HUES48 (cell line): ENCODE measurements at regions not wholly inside any gene's neighbourhood (a gene's known extent, or its start where the extent isn't known, plus 50 kb on each side); places are given as distances from the start of the nearest gene placed in this dataset.
A peak's percentile ranks its signal among the peaks of the same experiment; 100 is the strongest.
"Not testable (repeated sequence)": the region's sequence is repeated elsewhere in the genome, so short reads cannot be mapped to it uniquely, and the experiment has no call there.

ENCODE experiments used
- H3K27ac ChIP-seq: one replicate; pipeline ENCODE4 v1.7.0; 2013; ENCODE audit warnings: low read depth, low read length, inconsistent platforms
- H3K27me3 ChIP-seq: 2 replicates; pipeline ENCODE4 v1.6.1; 2013; ENCODE audit warnings: mild to moderate bottlenecking, low read length; ENCODE audit not compliant: control insufficient read depth, insufficient read depth
- H3K36me3 ChIP-seq: 2 replicates; pipeline ENCODE4 v1.6.1; 2013; ENCODE audit warnings: low read length; ENCODE audit not compliant: control insufficient read depth, insufficient read depth
- H3K4me1 ChIP-seq: 2 replicates; pipeline ENCODE4 v1.6.1; 2013; ENCODE audit warnings: mild to moderate bottlenecking, low read length; ENCODE audit not compliant: control insufficient read depth, insufficient read depth
- H3K4me3 ChIP-seq: 2 replicates; pipeline ENCODE4 v1.5.1; 2013; ENCODE audit warnings: mild to moderate bottlenecking, low read depth, low read length
- H3K9ac ChIP-seq: 2 replicates; pipeline ENCODE4 v1.6.1; 2013; ENCODE audit warnings: mild to moderate bottlenecking, low read depth, low read length, moderate library complexity
- H3K9me3 ChIP-seq: 2 replicates; pipeline ENCODE4 v1.6.1; 2013; ENCODE audit warnings: low read length; ENCODE audit not compliant: control insufficient read depth, insufficient read depth

- Histone ChIP-seq H3K4me1 (peaks cover 10% of the 10 kb centered on the region; the same call in 1 of the 2 replicates), H3K36me3 (no peaks in the 10 kb centered on the region), H3K9ac (no peak overlapping the region), H3K9me3 (no peaks in the 10 kb centered on the region), H3K4me3 (no peak overlapping the region), H3K27ac (no peak overlapping the region), H3K27me3 (no peaks in the 10 kb centered on the region)
Observed at GRCh38 chr7:79636849-79637248, 183.4 kb upstream of the MAGI2 start.

GRCh38 chr7:79625921-79626320, 172.5 kb upstream of the MAGI2 start:
- not testable (repeated sequence) for H3K9ac ChIP-seq, H3K36me3 ChIP-seq, H3K27me3 ChIP-seq, H3K4me3 ChIP-seq, H3K27ac ChIP-seq, H3K9me3 ChIP-seq, H3K4me1 ChIP-seq

- no peaks in the 10 kb centered on the region for H3K27me3 ChIP-seq
- H3K9ac ChIP-seq: no peak overlapping the region
- no peaks in the 10 kb centered on the region for H3K4me1 ChIP-seq
- H3K4me3 ChIP-seq: no peak overlapping the region
- no peak overlapping the region for H3K27ac ChIP-seq
- H3K36me3 ChIP-seq: no peaks in the 10 kb centered on the region
- H3K9me3 ChIP-seq: no peaks in the 10 kb centered on the region
Observed at GRCh38 chr7:79624336-79624735, 170.9 kb upstream of the MAGI2 start.

- Histone ChIP-seq H3K9me3 (no peaks in the 10 kb centered on the region), H3K36me3 (no peaks in the 10 kb centered on the region), H3K4me1 (no peaks in the 10 kb centered on the region), H3K4me3 (no peak overlapping the region), H3K27me3 (no peaks in the 10 kb centered on the region), H3K27ac (no peak overlapping the region), H3K9ac (no peak overlapping the region)
Observed at GRCh38 chr7:79622781-79623180, 169.3 kb upstream of the MAGI2 start.

- H3K9ac ChIP-seq: no peak overlapping the region
- no peaks in the 10 kb centered on the region for H3K27me3 ChIP-seq
- no peaks in the 10 kb centered on the region for H3K36me3 ChIP-seq
- no peak overlapping the region for H3K27ac ChIP-seq
- no peak overlapping the region for H3K4me3 ChIP-seq
- peaks cover 5% of the 10 kb centered on the region for H3K4me1 ChIP-seq
- no peaks in the 10 kb centered on the region; the same call in 1 of the 2 replicates for H3K9me3 ChIP-seq
Observed at GRCh38 chr7:79620291-79620690, 166.8 kb upstream of the MAGI2 start.

GRCh38 chr7:79619216-79619615, 165.7 kb upstream of the MAGI2 start:
- Histone ChIP-seq H3K27me3 (no peaks in the 10 kb centered on the region), H3K36me3 (no peaks in the 10 kb centered on the region), H3K9me3 (no peaks in the 10 kb centered on the region; the same call in 1 of the 2 replicates), H3K4me3 (no peak overlapping the region), H3K9ac (no peak overlapping the region), H3K4me1 (peaks cover 10% of the 10 kb centered on the region), H3K27ac (no peak overlapping the region)

- H3K36me3 ChIP-seq: no peaks in the 10 kb centered on the region
- no peak overlapping the region for H3K9ac ChIP-seq
- no peak overlapping the region for H3K27ac ChIP-seq
- no peaks in the 10 kb centered on the region for H3K27me3 ChIP-seq
- H3K4me1 ChIP-seq: peaks cover 10% of the 10 kb centered on the region
- H3K4me3 ChIP-seq: no peak overlapping the region
- H3K9me3 ChIP-seq: no peaks in the 10 kb centered on the region; the same call in 1 of the 2 replicates
Observed at GRCh38 chr7:79615871-79616640, 162.6 kb upstream of the MAGI2 start.

- Histone ChIP-seq H3K4me3 (no peak overlapping the region), H3K36me3 (no peaks in the 10 kb centered on the region), H3K27me3 (no peaks in the 10 kb centered on the region), H3K9me3 (no peaks in the 10 kb centered on the region; the same call in 1 of the 2 replicates), H3K4me1 (peaks cover 10% of the 10 kb centered on the region), H3K9ac (no peak overlapping the region), H3K27ac (peak overlapping the region; percentile 38)
Observed at GRCh38 chr7:79615466-79615865, 162.0 kb upstream of the MAGI2 start.

- H3K27me3 ChIP-seq: no peaks in the 10 kb centered on the region
Observed at GRCh38 chr7:79612903-79613302, 159.4 kb upstream of the MAGI2 start.

GRCh38 chr7:79612022-79612421, 158.6 kb upstream of the MAGI2 start:
- Histone ChIP-seq H3K36me3 (no peaks in the 10 kb centered on the region), H3K27ac (no peak overlapping the region), H3K4me1 (peaks cover 10% of the 10 kb centered on the region), H3K9me3 (no peaks in the 10 kb centered on the region; the same call in 1 of the 2 replicates), H3K4me3 (no peak overlapping the region), H3K9ac (no peak overlapping the region), H3K27me3 (no peaks in the 10 kb centered on the region)

More at GRCh38 chr7:79612903-79613302, 159.4 kb upstream of the MAGI2 start:
- Histone ChIP-seq H3K36me3 (no peaks in the 10 kb centered on the region), H3K27ac (no peak overlapping the region), H3K9me3 (no peaks in the 10 kb centered on the region; the same call in 1 of the 2 replicates), H3K4me1 (peaks cover 10% of the 10 kb centered on the region), H3K9ac (no peak overlapping the region), H3K4me3 (no peak overlapping the region)

- no peak overlapping the region for H3K9ac ChIP-seq
- no peaks in the 10 kb centered on the region for H3K27me3 ChIP-seq
- H3K36me3 ChIP-seq: no peaks in the 10 kb centered on the region
- peaks cover 10% of the 10 kb centered on the region for H3K4me1 ChIP-seq
- H3K27ac ChIP-seq: no peak overlapping the region
- no peaks in the 10 kb centered on the region for H3K9me3 ChIP-seq
- H3K4me3 ChIP-seq: no peak overlapping the region
Observed at GRCh38 chr7:79610748-79611304, 157.4 kb upstream of the MAGI2 start.
